ENCODE measurements at regions not wholly inside any gene's neighbourhood (a gene's known extent, or its start where the extent isn't known, plus 50 kb on each side); places are given as distances from the start of the nearest gene placed in this dataset.

DNA sequence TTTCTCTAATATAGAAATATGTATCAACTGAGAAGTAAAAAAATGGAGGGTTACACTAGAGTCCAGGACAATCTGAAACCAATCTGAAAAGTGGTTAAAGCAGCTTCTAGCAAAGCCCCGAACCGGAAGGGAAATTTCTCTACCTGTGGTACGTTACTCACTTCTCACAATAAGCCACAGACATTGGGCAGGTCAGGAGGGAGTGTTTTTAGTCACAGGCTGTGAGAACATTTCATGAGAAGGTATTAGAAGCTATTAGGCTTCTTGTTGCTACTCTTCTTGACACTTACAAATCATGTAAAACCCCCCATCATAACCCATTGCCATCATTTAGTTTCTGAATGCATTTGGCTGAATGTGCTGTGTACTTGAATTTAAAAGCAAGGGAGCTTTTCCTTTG, 120.9 kb downstream of the NUFIP1 start:
- no peak overlapping the region for H3K27ac ChIP-seq (ENCODE audit: extremely low read depth, low read depth, low read length)
- ChIA-PET CTCF (ENCODE audit: low intra/inter-chr PET ratio) (no interaction called here), POLR2A (interaction anchor here (0.6 kb wide), 1 partner anchor 39 kb away, joined by 3 read pairs; no protein-coding TSS in a partner anchor)
- no peak overlapping the region for H3K9ac ChIP-seq (ENCODE audit: insufficient read depth in 1 of 2, low read depth in 2 of 2, low read length in 2 of 2)
- no peaks in the 10 kb centered on the region for H3K79me2 ChIP-seq (ENCODE audit: control insufficient read depth, insufficient read depth, low read length)
- no peaks in the 10 kb centered on the region for H3K36me3 ChIP-seq (ENCODE audit: control insufficient read depth, insufficient read depth, low read length)
- intact Hi-C loops (cut with micrococcal nuclease) (no loop called here), in situ Hi-C loops (cut with MboI) (no loop called here)
- H3K4me3 ChIP-seq = no peak overlapping the region
- H3K27me3 ChIP-seq (ENCODE audit: control insufficient read depth in 2 of 2, insufficient read depth in 2 of 2, low read length in 2 of 2) = peaks cover 5 to 29% of the 10 kb centered on the region in 2 experiments; a peak in 4 of 5 replicates
- BruUV-seq (replicated peaks) = no TSS peak
- FAIRE-seq (no peak), ATAC-seq (no peak), DNase-seq (ENCODE audit: extremely low read depth in 1 of 4, low spot score in 3 of 4) (no peak)
- H3K4me2 ChIP-seq (ENCODE audit: insufficient read depth, low read length) = no peak overlapping the region
- H3K9me3 ChIP-seq (replicated peaks; ENCODE audit: control insufficient read depth, insufficient read depth, low read depth, low read length) = no peaks in the 10 kb centered on the region
- no peak overlapping the region for H2AFZ ChIP-seq (ENCODE audit: low read depth, low read length)
- TF ChIP-seq KLF13 (tag; IDR thresholded peaks at IDR 0.05; ENCODE audit: borderline replicate concordance, low read depth) (no peak), ZKSCAN8 (CRISPR knock-in tag; IDR thresholded peaks at IDR 0.05) (no peak), TCF3 (CRISPR knock-in tag; IDR thresholded peaks at IDR 0.05) (no peak), CHCHD3 (CRISPR knock-in tag; IDR thresholded peaks at IDR 0.05) (no peak), DDX20 (tag; IDR thresholded peaks at IDR 0.05; ENCODE audit: low read depth) (no peak), SMARCB1 (IDR thresholded peaks at IDR 0.05; ENCODE audit: insufficient read length, low read depth) (no peak), MYNN (IDR thresholded peaks at IDR 0.05) (no peak), MYNN (CRISPR knock-in tag; IDR thresholded peaks at IDR 0.05) (no peak)
- TF ChIP-seq, protein P1, sequence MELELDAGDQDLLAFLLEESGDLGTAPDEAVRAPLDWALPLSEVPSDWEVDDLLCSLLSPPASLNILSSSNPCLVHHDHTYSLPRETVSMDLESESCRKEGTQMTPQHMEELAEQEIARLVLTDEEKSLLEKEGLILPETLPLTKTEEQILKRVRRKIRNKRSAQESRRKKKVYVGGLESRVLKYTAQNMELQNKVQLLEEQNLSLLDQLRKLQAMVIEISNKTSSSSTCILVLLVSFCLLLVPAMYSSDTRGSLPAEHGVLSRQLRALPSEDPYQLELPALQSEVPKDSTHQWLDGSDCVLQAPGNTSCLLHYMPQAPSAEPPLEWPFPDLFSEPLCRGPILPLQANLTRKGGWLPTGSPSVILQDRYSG (tag; conservative IDR thresholded peaks at IDR 0.05; ENCODE audit: low read depth) = no peak
- TF ChIP-seq, protein P2, sequence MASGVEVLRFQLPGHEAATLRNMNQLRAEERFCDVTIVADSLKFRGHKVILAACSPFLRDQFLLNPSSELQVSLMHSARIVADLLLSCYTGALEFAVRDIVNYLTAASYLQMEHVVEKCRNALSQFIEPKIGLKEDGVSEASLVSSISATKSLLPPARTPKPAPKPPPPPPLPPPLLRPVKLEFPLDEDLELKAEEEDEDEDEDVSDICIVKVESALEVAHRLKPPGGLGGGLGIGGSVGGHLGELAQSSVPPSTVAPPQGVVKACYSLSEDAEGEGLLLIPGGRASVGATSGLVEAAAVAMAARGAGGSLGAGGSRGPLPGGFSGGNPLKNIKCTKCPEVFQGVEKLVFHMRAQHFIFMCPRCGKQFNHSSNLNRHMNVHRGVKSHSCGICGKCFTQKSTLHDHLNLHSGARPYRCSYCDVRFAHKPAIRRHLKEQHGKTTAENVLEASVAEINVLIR (CRISPR knock-in tag; IDR thresholded peaks at IDR 0.05) = no peak
- WGBS (ENCODE audit: insufficient coverage, low coverage, missing lambda C conversion rate) = 0% methylated on average over 1 of the region's 3 CpGs
- H3K4me1 ChIP-seq (replicated peaks in 1 of 2; ENCODE audit: control insufficient read depth in 2 of 2, insufficient read depth in 2 of 2, low read length in 2 of 2) = no peaks in the 10 kb centered on the region
- H4K20me1 ChIP-seq (replicated peaks; ENCODE audit: control insufficient read depth, insufficient read depth, low read length) = no peaks in the 10 kb centered on the region
- H3K9me1 ChIP-seq (ENCODE audit: control insufficient read depth, insufficient read depth, low read length) = no peaks in the 10 kb centered on the region
